GM12865 (cell line): ENCODE measurements at regions not wholly inside any gene's neighbourhood (a gene's known extent, or its start where the extent isn't known, plus 50 kb on each side); places are given as distances from the start of the nearest gene placed in this dataset.
A peak's percentile ranks its signal among the peaks of the same experiment; 100 is the strongest.

Experiments used
- DNase-seq: peaks from one replicate; pipeline ENCODE4 v3.0.0; 2010; ENCODE audit warnings: low read depth
- H3K4me3 ChIP-seq: 2 replicates; pipeline ENCODE4 v1.5.1; 2011; ENCODE audit warnings: mild to moderate bottlenecking, low read depth, low read length, control low read depth
- TF ChIP-seq, protein P1 (sequence below): IDR thresholded peaks from 2 replicates; pipeline ENCODE4 v1.5.1; 2011; ENCODE audit warnings: low read length, control low read depth, low read depth, inconsistent platforms; ENCODE audit not compliant: insufficient read depth; ENCODE audit errors: missing control alignments

DNA sequence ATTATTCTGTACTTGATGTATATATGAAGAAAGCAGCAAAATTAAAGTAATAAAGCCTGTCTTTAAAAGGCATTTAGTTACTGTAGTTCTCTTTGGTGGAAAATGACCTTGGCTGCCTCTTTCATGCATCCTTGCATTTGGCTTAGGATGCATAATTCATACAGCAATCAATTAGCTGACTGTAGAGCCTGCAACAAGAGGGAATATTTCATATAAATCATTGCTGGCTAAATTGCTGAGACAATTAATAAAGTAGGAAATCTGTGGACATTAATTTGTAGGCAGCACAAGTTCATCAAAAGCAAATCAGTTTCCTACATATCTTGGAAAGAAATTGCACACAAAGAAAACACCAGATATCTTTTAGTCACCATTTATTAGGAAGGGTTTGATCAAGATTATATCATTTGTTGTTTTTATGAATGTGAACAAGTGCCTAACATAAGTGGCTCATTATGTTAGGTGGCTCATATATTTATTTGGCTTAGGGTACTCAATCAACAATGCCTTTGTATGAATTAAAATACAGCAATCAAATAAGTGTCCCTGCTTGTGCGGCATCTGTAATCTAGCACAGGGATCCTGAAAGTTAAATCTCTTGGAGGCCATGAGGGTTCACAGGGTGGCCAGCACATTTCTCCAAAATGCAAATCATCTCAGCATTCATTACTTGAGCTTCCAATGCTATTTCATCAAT, 220.4 kb upstream of the SPOPL start:
- DNase-seq = no peak
- TF ChIP-seq, protein P1, sequence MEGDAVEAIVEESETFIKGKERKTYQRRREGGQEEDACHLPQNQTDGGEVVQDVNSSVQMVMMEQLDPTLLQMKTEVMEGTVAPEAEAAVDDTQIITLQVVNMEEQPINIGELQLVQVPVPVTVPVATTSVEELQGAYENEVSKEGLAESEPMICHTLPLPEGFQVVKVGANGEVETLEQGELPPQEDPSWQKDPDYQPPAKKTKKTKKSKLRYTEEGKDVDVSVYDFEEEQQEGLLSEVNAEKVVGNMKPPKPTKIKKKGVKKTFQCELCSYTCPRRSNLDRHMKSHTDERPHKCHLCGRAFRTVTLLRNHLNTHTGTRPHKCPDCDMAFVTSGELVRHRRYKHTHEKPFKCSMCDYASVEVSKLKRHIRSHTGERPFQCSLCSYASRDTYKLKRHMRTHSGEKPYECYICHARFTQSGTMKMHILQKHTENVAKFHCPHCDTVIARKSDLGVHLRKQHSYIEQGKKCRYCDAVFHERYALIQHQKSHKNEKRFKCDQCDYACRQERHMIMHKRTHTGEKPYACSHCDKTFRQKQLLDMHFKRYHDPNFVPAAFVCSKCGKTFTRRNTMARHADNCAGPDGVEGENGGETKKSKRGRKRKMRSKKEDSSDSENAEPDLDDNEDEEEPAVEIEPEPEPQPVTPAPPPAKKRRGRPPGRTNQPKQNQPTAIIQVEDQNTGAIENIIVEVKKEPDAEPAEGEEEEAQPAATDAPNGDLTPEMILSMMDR = no peak
- H3K4me3 ChIP-seq = no peak overlapping the region

DNA sequence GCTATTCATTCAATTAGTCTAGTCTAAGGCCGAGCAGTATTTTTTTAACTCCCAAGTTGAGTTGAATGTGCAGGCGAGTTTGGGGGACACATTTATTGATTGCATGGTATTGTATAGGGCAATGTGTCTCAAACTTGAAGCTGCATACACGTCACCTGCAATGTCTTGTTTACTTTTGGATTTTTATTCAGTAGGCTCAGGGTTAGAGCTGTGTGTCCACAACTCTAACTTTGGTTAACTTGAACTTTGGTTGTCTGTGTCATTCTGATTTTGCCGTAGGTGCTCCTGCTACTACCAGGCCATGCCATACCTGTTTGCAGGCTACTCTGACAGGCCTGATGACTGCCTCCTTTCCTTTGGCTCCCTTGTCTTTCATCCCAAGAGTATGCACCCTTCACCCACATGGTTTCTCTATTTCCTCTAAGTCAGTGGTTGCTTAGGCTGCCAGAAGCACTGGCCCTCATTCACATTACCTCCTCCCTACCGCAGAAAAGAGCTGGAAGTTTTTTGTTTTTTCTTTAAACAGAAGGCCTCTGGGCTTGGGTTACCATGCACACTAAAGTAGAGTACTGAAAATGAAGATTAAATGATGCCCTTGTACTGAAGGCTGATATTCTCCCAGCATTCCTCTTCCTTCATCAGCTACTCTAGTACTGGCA, 219.4 kb upstream of the SPOPL start:
- TF ChIP-seq, protein P1 = no peak
- H3K4me3 ChIP-seq = no peak overlapping the region
- no peak for DNase-seq

DNA sequence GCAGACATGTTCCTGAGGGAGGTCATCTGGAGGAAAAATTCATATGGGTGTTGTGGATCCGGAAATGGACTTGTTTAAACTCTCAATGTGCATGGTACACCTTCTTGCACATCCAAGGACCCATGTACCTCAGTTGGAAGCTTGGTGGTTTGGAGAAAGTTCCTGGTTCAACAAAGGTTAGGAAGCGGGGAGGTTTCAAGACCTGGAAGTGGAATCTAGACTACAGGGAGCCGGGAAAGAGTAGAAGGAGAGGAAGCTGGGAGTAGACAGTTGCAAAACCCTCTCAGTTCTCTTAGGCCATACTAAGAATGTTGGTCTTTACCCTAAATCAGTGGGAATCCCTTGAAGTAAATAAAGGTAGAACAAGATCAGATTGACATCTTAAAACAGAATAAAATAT, 209.8 kb upstream of the SPOPL start:
- no peak for DNase-seq
- TF ChIP-seq, protein P1 = no peak
- no peak overlapping the region for H3K4me3 ChIP-seq

DNA sequence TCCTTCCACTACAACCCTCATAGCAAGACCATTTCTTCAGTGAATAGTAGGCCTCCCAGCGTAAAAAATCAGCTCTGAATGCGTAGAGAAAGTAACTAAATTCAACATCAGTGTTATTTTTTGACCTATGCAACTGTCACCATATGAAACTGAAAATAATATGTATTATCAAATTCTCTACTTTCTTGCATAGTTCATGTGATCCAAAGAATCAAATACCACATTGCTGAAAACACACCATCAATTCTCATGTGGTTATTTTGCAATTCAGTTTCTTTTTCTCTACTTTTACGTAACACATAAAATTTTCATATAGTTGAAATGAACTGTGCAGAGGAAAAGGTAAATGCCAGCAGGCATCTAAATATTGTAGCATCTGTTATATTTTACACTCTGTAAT, 208.5 kb upstream of the SPOPL start:
- TF ChIP-seq, protein P1 = no peak
- peak; percentile 6 for DNase-seq
- no peak overlapping the region for H3K4me3 ChIP-seq

DNA sequence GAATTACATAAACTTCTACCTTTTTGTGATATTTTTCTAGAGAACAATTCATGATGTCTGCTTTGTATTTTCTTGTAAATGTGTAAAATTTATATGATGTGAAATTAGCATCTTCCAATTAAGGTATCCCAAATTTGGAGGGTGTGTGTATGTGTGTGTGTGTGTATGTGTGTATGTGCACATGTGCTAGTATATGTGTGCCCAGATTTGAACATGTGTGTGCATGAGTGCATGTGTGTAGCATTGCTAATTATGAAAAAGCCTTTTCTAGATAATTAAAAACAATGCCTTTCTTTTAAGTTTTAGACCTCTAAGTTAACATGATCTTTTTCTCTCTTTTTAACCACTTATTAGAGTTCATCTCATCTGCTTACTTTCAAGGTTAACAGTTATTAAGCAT, 208.0 kb upstream of the SPOPL start:
- no peak for DNase-seq
- TF ChIP-seq, protein P1 = no peak
- no peak overlapping the region for H3K4me3 ChIP-seq

DNA sequence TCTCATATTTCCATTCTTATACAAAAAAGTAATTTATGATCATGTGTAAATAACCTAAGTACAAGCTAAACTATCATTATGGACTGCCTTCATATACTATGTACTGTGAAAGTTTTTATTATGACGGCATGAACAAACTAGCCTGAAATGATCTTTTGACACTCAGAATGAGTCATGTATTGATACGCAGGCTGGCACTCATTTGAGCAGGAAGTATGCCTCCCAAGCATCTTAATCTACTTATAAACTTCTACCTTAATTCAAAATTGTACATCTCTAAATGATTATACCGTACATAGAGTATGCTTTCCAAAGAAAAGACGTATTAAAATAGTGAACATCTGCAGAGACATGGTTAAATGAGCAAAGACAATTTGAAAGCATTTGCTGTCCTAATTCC, 207.1 kb upstream of the SPOPL start:
- no peak for DNase-seq
- TF ChIP-seq, protein P1 = no peak

More for the DNA sequence above, 207.1 kb upstream of the SPOPL start:
- H3K4me3 ChIP-seq = no peak overlapping the region
